OCI-LY7 (cell line): ENCODE measurements at regions not wholly inside any gene's neighbourhood (a gene's known extent, or its start where the extent isn't known, plus 50 kb on each side); places are given as distances from the start of the nearest gene placed in this dataset.

ENCODE experiments used
- BruUV-seq: library from RNA; stranded (reverse); fragments of 400-500 nt; replicated peaks from 2 replicates; lab custom pipeline; 2021; lab: Mats Ljungman, UMichigan
- CTCF ChIA-PET: fragments of 300-600 bp; sonication (Branson Sonifier 250); formaldehyde crosslinking; loops from one replicate; lab custom pipeline; 2022; ENCODE audit warnings: antibody characterized with exemption; ENCODE audit not compliant: unreplicated experiment; lab: Charles Lee
- POLR2A ChIA-PET: fragments of 300-600 bp; sonication (Branson Sonifier 250); formaldehyde crosslinking; loops from one replicate; lab custom pipeline; 2022; ENCODE audit warnings: antibody characterized with exemption; lab: Charles Lee
- DNase-seq: peaks from one replicate; pipeline ENCODE4 v3.0.0-alpha.2; 2015; ENCODE audit warnings: low spot score
- H2AFZ ChIP-seq: fragments of 200-600 bp; sonication (generic), shearing (Covaris generic); 2 replicates; pipeline ENCODE4 v1.6.1; 2014; ENCODE audit warnings: mild to moderate bottlenecking, antibody characterized with exemption, low read length, moderate library complexity
- H3K27ac ChIP-seq: fragments of 200-600 bp; sonication (generic); 2 replicates; pipeline ENCODE4 v1.5.1; 2014; ENCODE audit warnings: mixed run types, low read depth, mild to moderate bottlenecking, moderate library complexity, low read length, inconsistent platforms; ENCODE audit not compliant: poor library complexity, severe bottlenecking
- H3K36me3 ChIP-seq: fragments of 200-600 bp; sonication (generic); 2 replicates; pipeline ENCODE4 v1.6.1; 2014; ENCODE audit warnings: mild to moderate bottlenecking, antibody characterized with exemption, low read length, moderate library complexity, mixed read lengths; ENCODE audit not compliant: insufficient read depth
- H3K4me1 ChIP-seq: fragments of 200-600 bp; sonication (generic); 2 replicates; pipeline ENCODE4 v1.5.1; 2014; ENCODE audit warnings: mild to moderate bottlenecking, low read length; ENCODE audit not compliant: insufficient read depth, poor library complexity, severe bottlenecking
- H3K4me2 ChIP-seq: fragments of 200-600 bp; sonication (generic); 2 replicates; pipeline ENCODE4 v1.6.1; 2014; ENCODE audit warnings: mild to moderate bottlenecking, low read length
- H3K4me3 ChIP-seq: fragments of 200-600 bp; sonication (generic); 2 replicates; pipeline ENCODE4 v1.5.1; 2014; ENCODE audit warnings: mild to moderate bottlenecking, low read depth, low read length; ENCODE audit not compliant: poor library complexity, severe bottlenecking
- H3K79me2 ChIP-seq: fragments of 200-600 bp; sonication (generic); 2 replicates; pipeline ENCODE4 v1.6.1; 2016; ENCODE audit warnings: low read depth, mild to moderate bottlenecking, low read length, moderate library complexity, mixed read lengths; ENCODE audit not compliant: insufficient read depth
- H3K9me2 ChIP-seq: fragments of 200-600 bp; sonication (generic); 2 replicates; pipeline ENCODE4 v1.6.1; 2016; ENCODE audit warnings: mild to moderate bottlenecking, low read length, mixed read lengths; ENCODE audit not compliant: insufficient read depth
- H3K9me3 ChIP-seq: fragments of 200-600 bp; sonication (generic); 2 replicates; pipeline ENCODE4 v1.6.1; 2014; ENCODE audit warnings: mild to moderate bottlenecking, mixed run types, low read length, mixed read lengths
- H4K20me1 ChIP-seq: fragments of 200-600 bp; sonication (generic); 2 replicates; pipeline ENCODE4 v1.6.1; 2014; ENCODE audit warnings: mild to moderate bottlenecking, antibody characterized with exemption, low read length, moderate library complexity, mixed read lengths; ENCODE audit not compliant: insufficient read depth
- CTCF ChIP-seq: fragments of 200-600 bp; sonication (generic); conservative IDR thresholded peaks from 2 replicates; pipeline ENCODE4 v1.5.1; 2014; ENCODE audit warnings: mild to moderate bottlenecking, antibody characterized with exemption, low read length, moderate library complexity, mixed read lengths
- EZH2phosphoT487 ChIP-seq: fragments of 200-600 bp; sonication (generic); IDR thresholded peaks from 2 replicates; pipeline ENCODE4 v1.6.1; 2018; ENCODE audit warnings: low read depth, borderline replicate concordance, mild to moderate bottlenecking, mixed run types, antibody characterized with exemption, low read length, moderate library complexity, mixed read lengths
- intact Hi-C: fragments of 100-400 bp; cut with micrococcal nuclease; formaldehyde crosslinking; loops from one replicate; pipeline ENCODE4 v1.10.0; 2022; ENCODE audit not compliant: unreplicated experiment

DNA sequence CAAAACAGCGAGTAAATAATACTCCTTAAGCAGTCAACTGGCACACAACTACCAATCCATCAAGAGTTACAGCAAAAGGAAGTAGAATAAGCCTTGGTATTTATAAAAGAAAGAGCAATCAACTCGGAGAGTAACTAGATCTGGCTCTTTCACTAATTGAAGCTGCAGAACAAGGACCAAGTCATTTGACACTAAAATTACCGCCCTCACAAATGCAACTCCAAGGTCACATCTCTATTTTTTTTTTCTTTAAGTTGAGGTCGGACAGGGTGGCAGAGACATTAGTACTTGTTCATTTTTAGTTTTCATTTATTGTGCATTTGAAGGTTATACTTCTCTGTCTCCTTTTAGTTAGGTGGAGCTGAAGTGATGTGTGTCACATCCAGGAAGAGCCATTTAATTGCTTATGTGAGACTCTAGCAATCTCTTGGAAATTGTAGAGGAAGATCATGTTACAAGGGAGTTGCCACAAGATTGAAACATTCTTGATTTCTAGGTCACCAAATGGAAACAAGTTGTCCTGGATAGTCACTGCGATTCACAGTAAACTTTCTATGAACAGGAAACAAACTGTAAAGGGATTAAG, 138.1 kb upstream of the ADAMTS5 start:
- Histone ChIP-seq H2AFZ (no peak overlapping the region), H3K36me3 (no peaks in the 10 kb centered on the region)

DNA sequence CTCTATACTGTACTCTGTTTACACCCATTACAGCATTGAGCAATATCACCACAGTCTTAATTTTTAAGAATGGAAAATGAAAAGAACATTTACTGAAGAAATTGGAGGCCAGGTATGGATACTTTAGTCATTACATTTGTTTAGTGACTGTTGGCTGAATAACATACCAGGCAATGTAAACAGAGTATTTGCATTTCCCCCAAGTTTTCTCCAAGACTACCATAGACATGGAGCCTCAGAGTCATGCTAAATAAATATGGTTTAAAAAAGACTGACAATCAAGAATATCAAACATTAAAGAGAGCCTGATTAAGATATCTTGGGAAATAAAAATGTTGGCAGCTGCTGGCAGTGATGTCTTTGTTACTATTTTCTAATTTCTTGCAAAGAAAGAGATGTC, 136.9 kb upstream of the ADAMTS5 start:
- Histone ChIP-seq H4K20me1 (no peaks in the 10 kb centered on the region), H3K9me3 (no peaks in the 10 kb centered on the region), H3K27ac (no peak overlapping the region), H2AFZ (no peak overlapping the region), H3K4me1 (no peaks in the 10 kb centered on the region), H3K4me2 (no peak overlapping the region), H3K36me3 (no peaks in the 10 kb centered on the region), H3K4me3 (no peak overlapping the region), H3K79me2 (no peaks in the 10 kb centered on the region), H3K9me2 (no peaks in the 10 kb centered on the region)
- ChIA-PET POLR2A (no interaction called here), CTCF (no interaction called here)
- no peak for DNase-seq
- no TSS peak for BruUV-seq
- intact Hi-C loops, result no loop called here
- TF ChIP-seq CTCF (no peak), EZH2phosphoT487 (no peak)

More for the DNA sequence above, 138.1 kb upstream of the ADAMTS5 start:
- Histone ChIP-seq H3K9me2 (no peaks in the 10 kb centered on the region), H3K4me1 (no peaks in the 10 kb centered on the region), H3K79me2 (no peaks in the 10 kb centered on the region), H3K9me3 (0 out of 2 replicates have a peak, but pooled peaks cover under 1% of the 10 kb centered on the region), H3K27ac (no peak overlapping the region), H3K4me2 (no peak overlapping the region), H4K20me1 (no peaks in the 10 kb centered on the region), H3K4me3 (no peak overlapping the region)
- POLR2A ChIA-PET, result no interaction called here
- CTCF ChIA-PET, result no interaction called here
- DNase-seq, result no peak
- TF ChIP-seq CTCF (no peak), EZH2phosphoT487 (no peak)
- BruUV-seq, result no TSS peak
- intact Hi-C loops, result no loop called here

GRCh38 chr21:27101523-27101922, 134.6 kb upstream of the ADAMTS5 start:
- no peaks in the 10 kb centered on the region for H3K79me2 ChIP-seq
- H3K4me1 ChIP-seq, result no peaks in the 10 kb centered on the region
- no peak overlapping the region for H2AFZ ChIP-seq
- no peaks in the 10 kb centered on the region for H3K9me3 ChIP-seq
- no TSS peak for BruUV-seq
- H3K36me3 ChIP-seq, result no peaks in the 10 kb centered on the region
- no peak overlapping the region for H3K4me3 ChIP-seq
- no peak overlapping the region for H3K27ac ChIP-seq
- H3K9me2 ChIP-seq, result no peaks in the 10 kb centered on the region
- DNase-seq, result no peak
- ChIA-PET CTCF (no interaction called here), POLR2A (interaction anchor here (0.7 kb wide), 1 partner anchor 10 kb away, joined by 3 read pairs; no protein-coding TSS in a partner anchor)
- TF ChIP-seq CTCF (no peak), EZH2phosphoT487 (no peak)
- intact Hi-C loops, result no loop called here
- H3K4me2 ChIP-seq, result no peak overlapping the region
- no peaks in the 10 kb centered on the region for H4K20me1 ChIP-seq
